Erythroblast (primary cell): ENCODE measurements at regions not wholly inside any gene's neighbourhood (a gene's known extent, or its start where the extent isn't known, plus 50 kb on each side); places are given as distances from the start of the nearest gene placed in this dataset.

Experiments used
- GATA1 ChIP-seq: IDR thresholded peaks from 2 replicates; pipeline ENCODE4 v1.6.1; 2011; ENCODE audit warnings: low read depth, mild to moderate bottlenecking, control low read depth, low read length, moderate library complexity
- POLR2A ChIP-seq: IDR thresholded peaks from 2 replicates; pipeline ENCODE4 v1.6.1; 2011; ENCODE audit warnings: mild to moderate bottlenecking, low read length

GRCh38 chr7:19508821-19509220 is 200.0 kb downstream of the POLR1F start:
- TF ChIP-seq POLR2A (no peak), GATA1 (no peak)
